ENCODE measurements at regions not wholly inside any gene's neighbourhood (a gene's known extent, or its start where the extent isn't known, plus 50 kb on each side); places are given as distances from the start of the nearest gene placed in this dataset.
"Not testable (repeated sequence)": the region's sequence is repeated elsewhere in the genome, so short reads cannot be mapped to it uniquely, and the experiment has no call there.

DNA sequence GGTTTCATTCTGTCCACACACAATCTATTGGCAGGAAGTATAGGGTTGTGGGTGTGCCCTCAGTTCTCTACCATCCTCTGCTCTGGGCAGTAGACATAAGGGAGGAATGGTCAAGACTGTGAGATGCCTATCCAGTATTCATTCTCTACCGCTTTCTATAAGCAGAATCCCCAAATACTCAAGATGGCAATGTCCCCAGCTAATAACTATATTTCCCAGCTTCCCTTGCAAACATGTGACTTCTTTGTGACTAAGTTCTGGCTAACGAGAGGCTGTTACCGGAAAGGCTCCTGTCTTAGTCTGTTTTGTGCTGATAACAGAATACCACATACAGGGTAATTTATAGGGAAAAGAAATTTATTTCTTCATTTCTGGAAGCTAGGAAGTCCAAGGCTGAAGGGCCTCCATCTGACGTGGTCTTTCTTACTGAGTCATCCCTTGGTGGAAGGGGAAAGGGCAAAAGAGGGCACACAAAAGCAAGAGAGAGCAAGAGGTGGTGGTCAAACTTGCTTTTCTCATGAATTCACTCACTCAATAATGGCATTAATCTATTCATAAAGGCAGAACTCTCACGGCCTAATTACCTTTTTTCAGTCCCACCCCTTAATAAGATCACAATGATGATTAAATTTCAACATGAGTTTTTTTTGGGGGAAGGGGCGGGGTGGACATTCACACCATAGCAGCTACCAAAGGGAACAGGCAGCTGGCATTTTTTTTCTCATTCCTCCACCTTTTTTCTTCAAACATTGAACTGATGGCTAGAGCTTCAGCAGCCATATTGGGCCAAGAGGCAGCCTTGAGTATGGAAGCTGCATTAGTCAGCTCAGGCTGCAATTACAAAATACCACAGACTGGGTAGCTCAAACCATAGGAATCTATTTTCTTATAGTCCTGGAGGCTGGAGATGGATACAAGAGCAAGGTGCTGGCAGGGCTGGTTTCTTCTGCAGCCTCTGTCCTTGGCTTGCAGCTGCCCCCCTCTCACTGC, 109.7 kb upstream of the OR9Q1 start:
- DNase-seq: no peak

DNA sequence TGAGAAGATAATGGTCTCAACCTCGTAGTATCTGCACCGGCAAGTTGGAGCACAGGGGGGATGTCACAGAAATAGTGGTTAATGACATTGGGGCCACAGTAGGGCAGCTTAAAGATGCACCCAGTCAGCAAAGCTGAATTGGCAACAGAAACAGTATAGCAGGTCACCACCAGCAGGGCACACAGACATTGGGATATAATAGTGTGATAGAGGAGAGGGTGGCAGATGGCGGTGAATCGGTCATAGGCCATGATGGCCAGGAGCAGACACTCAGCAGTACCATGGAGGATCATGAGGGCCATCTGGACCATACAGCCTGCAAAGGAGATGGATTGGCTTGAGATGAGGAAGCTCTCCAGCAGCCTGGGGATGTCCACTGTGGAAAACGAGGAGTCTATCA, 106.0 kb upstream of the OR9Q1 start:
- DNase-seq: no peak

DNA sequence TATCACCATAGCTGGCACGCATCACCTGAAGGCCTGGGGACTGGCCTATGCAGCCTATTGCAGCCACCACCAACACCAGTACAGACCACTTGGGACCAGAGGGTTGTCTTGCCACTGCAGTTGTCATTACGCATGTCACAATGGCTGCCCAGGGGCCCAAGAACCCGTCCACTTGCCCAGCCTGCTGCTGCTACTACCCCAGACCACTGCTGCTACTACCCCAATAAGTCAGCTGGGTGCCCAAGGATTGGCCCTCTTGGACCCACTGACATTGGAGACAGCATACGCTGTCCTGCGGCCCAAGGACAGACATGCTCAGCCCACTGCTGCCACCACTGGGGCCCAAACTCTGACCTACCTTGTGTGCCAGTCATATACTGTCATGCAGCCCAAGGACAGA, 102.7 kb upstream of the OR9Q1 start:
- no peak for DNase-seq

DNA sequence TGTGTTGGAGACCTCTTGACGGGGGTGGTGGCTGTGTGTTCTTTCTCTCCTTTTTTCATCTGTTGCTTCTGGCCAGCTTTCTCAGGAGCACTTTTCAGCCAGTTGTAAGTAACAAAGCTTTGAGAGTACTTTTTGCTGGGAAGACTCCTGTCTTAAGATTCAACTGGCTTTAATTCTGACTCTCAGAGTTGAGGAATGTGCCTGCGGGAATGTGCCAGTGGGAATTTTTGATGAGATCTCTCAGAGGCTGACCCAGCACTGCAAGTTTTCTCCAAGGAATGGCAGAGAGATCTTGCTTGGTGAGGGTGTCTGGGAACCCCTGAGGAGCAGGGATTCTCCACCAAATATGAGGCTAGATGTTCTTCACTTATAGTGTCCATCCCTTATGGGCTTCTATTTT, 91.6 kb upstream of the OR9Q1 start:
- DNase-seq: no peak

DNA sequence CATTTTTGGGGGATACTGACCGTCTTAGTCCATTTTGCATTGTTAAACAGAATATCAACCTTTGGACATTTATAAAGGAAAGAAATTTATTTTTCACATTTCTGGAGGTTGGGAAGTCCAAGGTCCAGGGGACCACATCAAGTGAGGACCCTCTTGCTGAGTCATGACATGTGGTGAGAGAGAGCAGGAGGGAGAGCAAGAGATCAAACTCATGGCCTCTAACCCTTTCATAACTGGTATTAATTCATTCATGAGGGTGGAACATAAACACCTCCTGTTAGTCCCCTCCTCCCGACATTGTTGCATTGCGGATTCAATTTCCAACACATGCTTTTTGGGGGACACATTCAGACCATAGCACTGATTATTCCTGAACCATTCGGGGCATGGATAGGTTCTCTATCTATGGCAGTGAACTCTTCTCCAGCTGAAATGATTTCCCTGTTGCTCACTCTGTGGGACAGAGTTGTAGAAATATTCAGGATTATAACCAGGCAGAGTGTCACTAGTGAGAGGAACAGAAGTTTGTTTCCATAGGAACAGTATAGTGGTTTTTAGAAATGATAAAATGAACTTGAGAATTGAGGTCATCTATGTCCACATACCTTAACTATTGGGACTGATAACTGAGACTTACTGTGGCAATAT, 88.2 kb upstream of the OR9Q1 start:
- DNase-seq: no peak

DNA sequence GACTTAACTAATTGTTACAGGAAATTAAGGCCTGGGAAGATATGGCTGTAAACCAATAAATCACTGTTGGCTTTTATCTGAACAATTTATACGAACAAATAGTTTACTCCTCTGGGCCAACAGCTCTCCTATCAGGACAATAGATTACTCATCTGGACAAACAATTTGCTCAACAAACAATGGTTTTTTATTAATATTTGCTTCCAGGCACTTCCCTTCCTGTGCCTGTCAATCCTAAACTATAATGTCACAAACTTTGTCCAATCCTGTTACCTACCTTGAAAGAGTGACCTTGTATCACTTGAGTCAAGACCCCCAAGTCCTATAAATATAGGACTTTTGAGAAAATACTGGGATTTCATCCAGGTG, 87.6 kb upstream of the OR9Q1 start:
- DNase-seq: no peak

DNA sequence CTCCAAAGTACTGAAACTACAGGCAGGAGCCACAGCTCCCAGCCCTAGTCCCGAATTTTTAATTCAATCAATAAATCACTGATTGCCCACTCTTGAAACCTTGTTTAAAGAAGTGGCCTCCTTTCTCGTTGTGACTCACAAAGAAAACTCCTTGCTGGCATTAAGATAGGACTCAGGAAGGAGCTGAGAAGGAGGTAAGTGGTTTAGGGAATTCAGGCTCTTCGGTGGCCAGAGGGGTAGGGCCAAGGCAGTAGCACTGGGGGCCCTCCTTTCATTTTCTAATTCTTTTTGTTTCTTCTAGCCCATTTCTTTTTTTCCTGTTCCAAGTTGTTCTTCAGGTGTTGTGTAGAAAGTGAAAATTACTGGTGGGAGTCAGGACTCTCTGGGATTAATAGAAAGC, 86.2 kb upstream of the OR9Q1 start:
- no peak for DNase-seq

DNA sequence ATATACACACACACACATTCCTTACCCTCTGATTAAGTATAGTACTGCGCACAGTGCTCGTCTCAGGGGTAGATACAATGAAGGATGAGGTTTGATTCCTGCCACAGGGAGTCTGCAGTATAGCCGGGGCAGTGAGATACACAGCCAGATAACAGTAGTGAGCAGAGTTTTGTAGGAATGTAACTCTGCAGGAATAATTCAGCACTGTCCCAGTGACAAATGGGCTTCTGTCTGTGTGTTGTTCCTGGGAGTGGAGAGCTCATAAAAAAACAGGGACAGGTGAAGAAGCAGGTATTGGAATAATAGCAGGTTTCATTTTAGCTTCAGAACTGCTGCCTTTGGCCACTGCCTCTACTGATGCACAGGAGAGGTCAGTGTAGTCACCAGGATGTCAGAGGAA, 85.3 kb upstream of the OR9Q1 start:
- DNase-seq: no peak

DNA sequence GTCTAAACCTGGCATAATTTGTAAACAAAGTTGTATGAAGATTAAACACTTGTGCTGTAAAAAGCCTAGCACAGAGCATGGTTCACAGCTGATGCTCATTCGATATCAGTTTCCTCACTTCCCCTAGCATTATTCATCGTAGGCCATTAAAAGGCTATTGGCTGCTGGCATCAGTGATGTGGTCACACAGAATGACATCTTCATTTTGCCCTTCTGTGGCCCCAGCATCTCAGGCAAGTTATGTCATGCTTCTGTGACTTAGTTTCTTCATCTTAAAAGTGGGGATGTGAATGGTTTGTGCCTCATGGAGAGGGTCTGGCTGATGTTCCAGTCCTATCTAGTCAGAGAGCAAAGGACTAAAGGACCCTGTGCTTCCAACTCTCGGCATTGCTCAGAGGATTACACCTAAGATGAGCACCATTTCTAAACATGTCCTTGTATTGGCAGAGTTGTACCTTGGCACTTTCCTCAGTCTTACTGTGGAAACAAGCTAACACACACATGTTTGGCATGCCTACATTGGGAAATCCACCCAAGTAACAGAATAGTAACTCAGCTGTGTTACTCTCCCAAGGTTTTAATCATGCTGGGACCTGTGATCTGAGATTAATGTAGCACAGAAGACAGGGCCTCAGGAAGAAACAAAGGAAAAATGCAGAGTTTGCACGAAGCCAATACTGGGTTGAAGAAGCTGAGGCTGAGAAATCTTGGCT, 83.5 kb upstream of the OR9Q1 start:
- no peak for DNase-seq

DNA sequence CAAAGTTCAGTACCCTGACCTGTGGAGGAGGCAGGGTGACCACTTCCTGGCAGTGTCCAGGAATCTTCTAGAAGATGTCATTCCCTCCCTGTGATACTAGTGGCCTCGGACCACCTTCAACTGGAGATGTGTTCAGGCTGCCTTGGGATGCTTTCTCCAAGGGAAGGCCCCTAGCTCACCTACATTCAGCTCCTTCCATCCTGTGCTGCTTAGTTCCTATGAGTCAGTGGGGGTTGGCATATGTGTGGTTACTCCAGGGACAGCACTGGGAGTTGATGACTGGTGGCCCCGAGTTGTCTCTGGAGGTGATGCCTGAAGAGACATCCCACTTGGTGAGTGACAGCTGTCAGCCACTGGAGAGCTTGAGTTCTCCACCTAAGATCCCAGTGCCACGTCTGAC, 81.8 kb upstream of the OR9Q1 start:
- no peak for DNase-seq

DNA sequence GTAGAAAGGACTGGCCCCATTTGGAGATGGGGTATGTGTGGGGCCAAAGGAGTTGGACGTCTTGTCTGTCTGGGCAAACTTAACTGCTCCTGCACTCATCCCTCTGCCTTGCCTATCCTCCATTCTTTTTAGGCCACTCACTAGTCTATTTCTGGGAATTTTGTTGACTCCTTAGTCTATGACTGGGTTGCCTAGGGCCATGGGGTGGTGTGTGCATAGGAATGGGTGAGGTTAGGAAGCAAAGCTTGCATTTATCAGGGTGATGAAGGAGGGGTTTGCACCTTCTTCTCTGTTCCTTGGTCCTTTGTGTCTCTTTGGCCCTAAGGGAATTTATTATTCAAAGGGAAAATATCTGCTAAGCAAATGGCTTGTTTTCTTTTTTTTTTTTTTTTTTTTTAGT, 80.9 kb upstream of the OR9Q1 start:
- no peak for DNase-seq

DNA sequence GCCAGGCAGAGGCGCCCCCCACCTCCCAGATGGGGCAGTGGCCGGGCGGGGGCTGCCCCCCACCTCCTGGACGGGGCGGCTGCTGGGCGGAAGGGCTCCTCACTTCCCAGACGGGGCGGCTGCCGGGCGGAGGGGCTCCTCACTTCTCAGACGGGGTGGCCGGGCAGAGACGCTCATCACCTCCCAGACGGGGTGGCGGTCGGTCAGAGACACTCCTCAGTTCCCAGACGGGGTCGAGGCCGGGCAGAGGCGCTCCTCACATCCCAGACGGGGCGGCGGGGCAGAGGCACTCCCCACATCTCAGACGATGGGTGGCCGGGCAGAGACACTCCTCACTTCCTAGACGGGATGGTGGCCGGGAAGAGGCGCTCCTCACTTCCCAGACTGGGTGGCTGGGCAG, 79.9 kb upstream of the OR9Q1 start:
- not testable (repeated sequence) for DNase-seq

DNA sequence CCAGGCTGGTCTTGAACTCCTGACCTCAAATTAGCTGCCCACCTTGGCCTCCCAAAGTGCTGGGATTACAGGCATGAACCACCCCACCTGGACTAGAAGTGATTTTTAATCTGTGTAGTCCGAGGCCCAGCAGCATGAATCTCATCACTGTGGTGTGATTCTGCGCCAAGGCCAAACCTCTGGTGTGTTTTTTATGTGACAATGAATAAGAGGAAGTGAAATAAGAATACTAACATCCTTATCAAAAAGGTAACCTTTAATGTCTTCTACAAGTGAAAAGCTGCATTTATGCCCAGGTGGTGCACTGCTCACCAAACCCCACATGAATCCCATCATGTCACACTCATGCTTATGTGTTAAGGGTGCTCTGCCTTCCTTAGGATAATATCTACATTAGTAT, 77.1 kb upstream of the OR9Q1 start:
- DNase-seq: no peak

DNA sequence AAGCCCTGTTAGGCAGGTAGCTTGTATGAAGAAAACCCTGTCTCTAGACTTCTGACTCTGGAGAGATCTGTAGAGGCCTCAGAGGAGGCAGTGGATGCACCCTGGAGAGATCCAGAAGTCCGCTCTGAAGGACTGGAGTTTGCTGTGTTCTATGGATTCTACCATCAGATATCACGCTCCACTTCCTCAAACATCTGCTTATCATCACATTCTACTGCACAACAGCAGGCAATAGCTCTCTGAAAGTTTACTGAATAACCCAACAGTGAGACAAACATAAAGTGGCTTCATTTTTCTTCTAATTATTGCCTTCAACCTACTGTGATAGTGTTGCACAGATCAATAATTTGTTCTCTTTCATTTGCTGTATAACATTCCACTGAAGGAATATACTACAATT, 59.0 kb upstream of the OR9Q1 start:
- no peak for DNase-seq

DNA sequence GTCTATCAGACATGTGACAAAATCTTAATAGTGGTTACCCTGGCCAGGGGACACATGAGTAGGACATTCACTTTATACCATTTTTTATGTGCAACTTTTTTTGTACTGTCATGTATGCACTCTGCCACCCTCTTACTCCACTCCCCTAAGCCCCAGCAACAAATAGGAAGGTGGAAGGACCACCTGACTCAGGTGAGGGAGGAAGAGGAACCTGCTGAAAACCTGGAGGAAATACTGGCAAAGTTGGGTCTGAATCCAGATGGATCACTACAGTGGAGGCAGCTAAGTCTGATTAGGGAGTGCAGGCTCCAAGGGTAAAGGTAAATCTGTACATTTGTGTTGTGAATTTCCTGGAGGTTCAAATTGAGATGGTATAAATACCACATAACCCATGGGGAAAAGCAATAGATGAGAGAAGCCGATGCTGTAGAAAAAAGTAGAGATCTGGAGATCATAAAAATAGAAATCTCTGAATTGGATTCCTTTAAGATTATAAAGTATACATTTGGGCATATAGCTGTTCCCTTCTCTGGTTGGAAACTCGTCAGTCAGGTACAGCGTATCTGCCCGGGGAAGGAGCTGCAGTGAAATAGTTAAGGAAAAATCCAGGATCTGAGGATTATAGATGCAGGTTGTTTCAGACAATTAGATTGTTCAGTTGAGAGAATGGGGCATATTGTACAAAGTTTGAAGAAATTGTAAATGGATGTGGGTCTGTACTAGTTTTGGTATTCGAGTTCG, 52.2 kb upstream of the OR9Q1 start:
- DNase-seq: no peak

DNA sequence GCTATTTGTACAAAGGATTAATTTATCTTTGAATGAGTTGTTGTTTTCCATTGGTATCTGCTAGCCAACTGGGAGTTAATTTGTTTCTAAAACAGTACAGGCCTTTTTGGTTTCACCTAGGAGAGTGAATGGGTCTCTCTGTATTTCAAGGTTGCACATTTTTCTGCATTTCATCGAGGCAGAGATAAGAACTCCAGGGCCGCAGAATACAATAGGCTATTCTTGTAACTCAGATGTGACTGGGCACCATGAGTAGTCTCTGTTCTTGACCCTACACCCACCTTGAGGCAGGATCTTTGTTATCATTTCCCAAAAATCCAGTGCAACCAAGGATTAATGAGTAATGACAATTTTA, 51.7 kb upstream of the OR9Q1 start:
- no peak for DNase-seq

Measured in anterior cingulate cortex (tissue), 58 donors.